SK-N-SH (cell line): ENCODE measurements at regions not wholly inside any gene's neighbourhood (a gene's known extent, or its start where the extent isn't known, plus 50 kb on each side); places are given as distances from the start of the nearest gene placed in this dataset.

Experiments used
- CTCF ChIA-PET: fragments of 300-600, 350-600 bp; formaldehyde crosslinking; extraction: SDS; loops from one replicate; lab custom pipeline; 2021; lab: Yijun Ruan, JAX
- POLR2A ChIA-PET: fragments of 350-600 bp; sonication (Branson Sonifier 250); formaldehyde crosslinking; extraction: SDS; loops from one replicate; lab custom pipeline; 2020; ENCODE audit warnings: antibody characterized with exemption, inconsistent platforms; lab: Yijun Ruan, JAX
- DNase-seq: peaks from one replicate; pipeline ENCODE4 v3.0.0; 2012
- H2AFZ ChIP-seq: fragments of 200-600 bp; sonication (generic); 2 replicates; pipeline ENCODE4 v1.8.1; 2016; ENCODE audit warnings: antibody characterized with exemption, mild to moderate bottlenecking, low read depth
- H3F3A ChIP-seq: fragments of 200-600 bp; sonication (generic); replicated peaks from 2 replicates; pipeline ENCODE3; 2016; ENCODE audit warnings: antibody characterized with exemption, mild to moderate bottlenecking; ENCODE audit not compliant: insufficient read depth
- H3K27ac ChIP-seq, 2 experiments: fragments of 200-500 bp in 1 of 2; fragments of 200-600 bp in 1 of 2; sonication (Bioruptor generic) in 1 of 2; sonication (generic), shearing (Covaris generic) in 1 of 2; 2 replicates each; pipeline versions ENCODE4 v1.5.1 to v1.6.1; 2014 to 2016; ENCODE audit warnings: low read depth in 2 of 2, inconsistent platforms in 1 of 2, low read length in 1 of 2, mild to moderate bottlenecking in 1 of 2, mixed read lengths in 1 of 2
- H3K27me3 ChIP-seq: fragments of 200-600 bp; sonication (generic), shearing (Covaris generic); 2 replicates; pipeline ENCODE4 v1.6.1; 2016; ENCODE audit warnings: mixed run types; ENCODE audit not compliant: insufficient read depth
- H3K36me3 ChIP-seq, 2 experiments: fragments of 200-500 bp in 1 of 2; fragments of 200-600 bp in 1 of 2; sonication (Bioruptor generic) in 1 of 2; sonication (generic) in 1 of 2; replicated peaks in 1 of 2; 2 replicates each; pipeline versions ENCODE3 to v1.5.1; 2014 to 2016; ENCODE audit warnings: low read length in 1 of 2, mild to moderate bottlenecking in 1 of 2; ENCODE audit not compliant: insufficient read depth in 2 of 2, control insufficient read depth in 1 of 2
- H3K4me1 ChIP-seq, 2 experiments: fragments of 200-500 bp in 1 of 2; fragments of 200-600 bp in 1 of 2; sonication (Bioruptor generic) in 1 of 2; sonication (generic), shearing (Covaris generic) in 1 of 2; 2 replicates each; pipeline versions ENCODE4 v1.5.1 to v1.6.1; 2014 to 2016; ENCODE audit warnings: low read depth in 1 of 2, low read length in 1 of 2, mixed run types in 1 of 2; ENCODE audit not compliant: insufficient read depth in 2 of 2, control insufficient read depth in 1 of 2
- H3K4me2 ChIP-seq: fragments of 200-600 bp; sonication (generic), shearing (Covaris generic); 2 replicates; pipeline ENCODE4 v1.6.1; 2017; ENCODE audit warnings: mixed run types
- H3K4me3 ChIP-seq, 2 experiments: fragments of 200-500 bp in 1 of 2; fragments of 200-600 bp in 1 of 2; sonication (Bioruptor generic) in 1 of 2; sonication (generic), shearing (Covaris generic) in 1 of 2; 2 replicates each; pipeline versions ENCODE4 v1.5.1 to v1.8.1; 2014 to 2016; ENCODE audit warnings: low read depth in 2 of 2, inconsistent platforms in 1 of 2, low read length in 1 of 2, mild to moderate bottlenecking in 1 of 2, mixed read lengths in 1 of 2, moderate library complexity in 1 of 2
- H3K79me2 ChIP-seq: fragments of 200-600 bp; sonication (generic); 2 replicates; pipeline ENCODE4 v1.8.1; 2017; ENCODE audit warnings: mild to moderate bottlenecking; ENCODE audit not compliant: insufficient read depth
- H3K9ac ChIP-seq: fragments of 200-600 bp; sonication (generic); 2 replicates; pipeline ENCODE4 v1.6.1; 2017; ENCODE audit warnings: mixed run types
- H3K9me2 ChIP-seq: fragments of 200-600 bp; sonication (generic); 2 replicates; pipeline ENCODE4 v1.6.1; 2017; ENCODE audit warnings: mixed run types
- H3K9me3 ChIP-seq: fragments of 200-600 bp; sonication (generic); 2 replicates; pipeline ENCODE4 v1.6.1; 2017; ENCODE audit warnings: mixed run types, mild to moderate bottlenecking, moderate library complexity
- H4K20me1 ChIP-seq: fragments of 200-600 bp; sonication (generic); 2 replicates; pipeline ENCODE4 v1.6.1; 2017; ENCODE audit warnings: mild to moderate bottlenecking, mixed run types; ENCODE audit not compliant: insufficient read depth
- CHD2 ChIP-seq: fragments of 150-350 bp; IDR thresholded peaks from 2 replicates; pipeline ENCODE4 v1.6.1; 2018; ENCODE audit warnings: low read length; ENCODE audit not compliant: partially characterized antibody
- EP300 ChIP-seq, 2 experiments: IDR thresholded peaks; 2 replicates each; pipeline versions ENCODE4 v1.4.0 to v1.6.1; 2012; ENCODE audit warnings: borderline replicate concordance in 1 of 2, low read depth in 1 of 2, low read length in 1 of 2
- FOSL2 ChIP-seq: IDR thresholded peaks from 2 replicates; pipeline ENCODE4 v1.4.0; 2012; ENCODE audit warnings: low read depth, mild to moderate bottlenecking, moderate library complexity, borderline replicate concordance
- FOXM1 ChIP-seq: IDR thresholded peaks from 2 replicates; pipeline ENCODE4 v1.4.0; 2012; ENCODE audit warnings: low read depth, mild to moderate bottlenecking
- GATA2 ChIP-seq: sonication (generic); formaldehyde crosslinking; IDR thresholded peaks from 2 replicates; pipeline ENCODE4 v1.5.0; 2020; ENCODE audit warnings: mild to moderate bottlenecking, missing genetic modification reagents
- IRF3 ChIP-seq: fragments of 150-350 bp; IDR thresholded peaks from 2 replicates; pipeline ENCODE4 v1.6.1; 2016; ENCODE audit warnings: mild to moderate bottlenecking, low read depth, low read length
- JUND ChIP-seq: IDR thresholded peaks from 2 replicates; pipeline ENCODE4 v1.4.0; 2012
- MEF2A ChIP-seq: IDR thresholded peaks from 2 replicates; pipeline ENCODE4 v1.4.0; 2012; ENCODE audit warnings: low read depth, borderline replicate concordance
- NFIC ChIP-seq: IDR thresholded peaks from 2 replicates; pipeline ENCODE4 v1.4.0; 2012; ENCODE audit warnings: borderline replicate concordance
- PBX3 ChIP-seq: IDR thresholded peaks from 2 replicates; pipeline ENCODE4; 2012
- POLR2AphosphoS5 ChIP-seq: IDR thresholded peaks from 2 replicates; pipeline ENCODE4 v1.6.1; 2012; ENCODE audit warnings: low read depth, low read length
- RAD21 ChIP-seq: IDR thresholded peaks from 2 replicates; pipeline ENCODE4 v1.6.1; 2012; ENCODE audit warnings: mild to moderate bottlenecking, low read length
- REST ChIP-seq: IDR thresholded peaks from 2 replicates; pipeline ENCODE4 v1.6.1; 2012; ENCODE audit warnings: mild to moderate bottlenecking, low read depth, low read length, moderate library complexity
- RXRA ChIP-seq: IDR thresholded peaks from 2 replicates; pipeline ENCODE4 v1.4.0; 2012; ENCODE audit warnings: low read depth, mild to moderate bottlenecking, borderline replicate concordance
- SIN3A ChIP-seq: IDR thresholded peaks from 2 replicates; pipeline ENCODE4 v1.6.1; 2012; ENCODE audit warnings: low read depth, mild to moderate bottlenecking, low read length, moderate library complexity, borderline replicate concordance
- TCF12 ChIP-seq: IDR thresholded peaks from 2 replicates; pipeline ENCODE4 v1.4.0; 2012
- TEAD4 ChIP-seq: IDR thresholded peaks from 2 replicates; pipeline ENCODE4 v1.4.0; 2012; ENCODE audit warnings: mild to moderate bottlenecking, borderline replicate concordance; ENCODE audit not compliant: insufficient read depth
- WGBS: methylation state at CpG from one replicate; pipeline ENCODE4 v1.1.6; 2017; ENCODE audit warnings: low lambda C conversion rate; 5-methylcytosine and 5-hydroxymethylcytosine counted together

GRCh38 chr13:65600702-65601101 is 1629.4 kb downstream of the PCDH9 start:
- Histone ChIP-seq H3K27ac (peak overlapping the region in 1 of 2 experiments; percentile 35; a peak in 1 of 4 replicates), H3K9ac (no peak overlapping the region), H3K4me2 (no peak overlapping the region), H3K36me3 (no peaks in the 10 kb centered on the region), H3K27me3 (no peaks in the 10 kb centered on the region), H3K4me3 (no peak overlapping the region), H3K9me3 (no peaks in the 10 kb centered on the region), H4K20me1 (no peaks in the 10 kb centered on the region), H3K79me2 (no peaks in the 10 kb centered on the region), H3F3A (peaks cover 5% of the 10 kb centered on the region), H3K4me1 (no peaks in the 10 kb centered on the region; a peak in 1 of 4 replicates), H2AFZ (no peak overlapping the region), H3K9me2 (no peaks in the 10 kb centered on the region)
- ChIA-PET CTCF (no interaction called here), POLR2A (no interaction called here)
- TF ChIP-seq RAD21 (no peak), PBX3 (peak; percentile 72), JUND (peak; percentile 71), FOSL2 (peak; percentile 68; the same call in 1 of the 2 replicates), RXRA (0 out of 2 replicates have a peak, but pooled peaks have one; percentile 14), EP300 (IDR thresholded peaks at IDR 0.05; ENCODE audit: borderline replicate concordance in 1 of 2, low read depth in 1 of 2, low read length in 1 of 2) (peak in 1 of 2 experiments; percentile 83; a peak in 2 of 4 replicates), NFIC (peak; percentile 66), TCF12 (peak; percentile 82), MEF2A (no peak), TEAD4 (peak; percentile 50; the same call in 1 of the 2 replicates)
- WGBS: 34% methylated on average over 4 of the region's 4 CpGs
- no peak for DNase-seq

GRCh38 chr13:65597839-65598818 is 1632.0 kb downstream of the PCDH9 start:
- ChIA-PET POLR2A (no interaction called here), CTCF (no interaction called here)
- no peak overlapping the region for H2AFZ ChIP-seq
- H3K79me2 ChIP-seq: no peaks in the 10 kb centered on the region
- H3K36me3 ChIP-seq: no peaks in the 10 kb centered on the region
- H3K9me3 ChIP-seq: no peaks in the 10 kb centered on the region
- no peak for DNase-seq
- H3K4me1 ChIP-seq: peaks cover 10 to 16% of the 10 kb centered on the region in 2 experiments; a peak in 2 of 4 replicates
- no peak overlapping the region for H3K4me2 ChIP-seq
- no peak overlapping the region for H3K9ac ChIP-seq
- 84% methylated on average over 1 of the region's 1 CpG for WGBS
- H3K27me3 ChIP-seq: no peaks in the 10 kb centered on the region
- TF ChIP-seq MEF2A (no peak), CHD2 (no peak), SIN3A (no peak), IRF3 (no peak), EP300 (IDR thresholded peaks at IDR 0.05; ENCODE audit: borderline replicate concordance in 1 of 2, low read depth in 1 of 2, low read length in 1 of 2) (peak in 1 of 2 experiments; percentile 44; a peak in 1 of 4 replicates), NFIC (peak; percentile 21; the same call in 1 of the 2 replicates), GATA2 (CRISPR knock-in tag) (no peak), FOSL2 (no peak), FOXM1 (no peak), JUND (peak; percentile 42; the same call in 1 of the 2 replicates), REST (no peak), PBX3 (0 out of 2 replicates have a peak, but pooled peaks have one; percentile 12), POLR2AphosphoS5 (no peak), TCF12 (peak; percentile 41; the same call in 1 of the 2 replicates)
- H4K20me1 ChIP-seq: no peaks in the 10 kb centered on the region
- peak overlapping the region in 1 of 2 experiments; percentile 58; a peak in 1 of 4 replicates for H3K27ac ChIP-seq
- H3F3A ChIP-seq: peaks cover 21% of the 10 kb centered on the region
- H3K9me2 ChIP-seq: no peaks in the 10 kb centered on the region
- no peak overlapping the region for H3K4me3 ChIP-seq
